Urothelium cell line (cell line): ENCODE measurements at regions not wholly inside any gene's neighbourhood (a gene's known extent, or its start where the extent isn't known, plus 50 kb on each side); places are given as distances from the start of the nearest gene placed in this dataset.

Source experiments
- DNase-seq: peaks from one replicate; pipeline ENCODE4 v3.0.0; 2011; ENCODE audit warnings: low spot score, mixed read lengths
- FAIRE-seq: peaks from 2 replicates; lab custom pipeline; 2011; peaks lifted over from hg19 to GRCh38; lab: Jason Lieb, UNC

DNA sequence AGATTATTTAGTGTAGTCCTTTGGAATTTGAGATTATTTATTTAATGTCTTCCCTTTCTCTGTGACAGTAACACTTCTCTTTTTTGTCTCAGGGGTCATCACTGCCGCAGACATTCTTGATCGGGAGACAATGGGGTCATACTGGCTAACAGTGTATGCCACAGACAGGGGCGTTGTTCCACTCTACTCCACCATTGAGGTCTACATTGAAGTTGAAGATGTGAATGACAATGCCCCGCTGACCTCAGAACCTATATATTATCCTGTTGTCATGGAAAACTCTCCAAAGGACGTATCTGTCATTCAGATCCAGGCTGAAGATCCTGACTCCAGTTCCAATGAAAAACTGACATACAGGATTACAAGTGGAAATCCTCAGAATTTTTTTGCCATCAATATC is 299.9 kb downstream of the FAT3 start:
- FAIRE-seq = no peak
- DNase-seq = no peak

GRCh38 chr11:92527467-92527866 is 302.8 kb downstream of the FAT3 start:
- FAIRE-seq (no peak), DNase-seq (no peak)

DNA sequence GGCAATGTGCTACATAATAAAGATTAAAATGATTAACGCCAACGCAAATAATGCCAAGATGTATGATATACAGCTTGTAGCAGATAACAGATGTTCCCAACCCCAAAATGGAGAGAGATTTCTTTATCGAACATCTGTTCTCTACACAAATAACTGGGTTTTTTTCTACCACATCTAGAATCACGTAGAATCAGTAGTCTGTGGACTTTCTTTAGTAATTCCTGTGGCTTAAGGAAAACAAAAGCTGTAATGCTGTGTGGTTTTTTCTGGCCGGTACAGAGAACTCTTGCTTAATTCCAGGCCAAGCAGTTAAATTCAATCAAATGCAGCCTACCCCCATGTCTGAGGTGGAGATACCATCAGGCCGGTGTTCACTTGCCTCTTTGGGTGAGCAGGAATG is 303.4 kb downstream of the FAT3 start:
- FAIRE-seq = no peak
- peak; percentile 19 for DNase-seq

DNA sequence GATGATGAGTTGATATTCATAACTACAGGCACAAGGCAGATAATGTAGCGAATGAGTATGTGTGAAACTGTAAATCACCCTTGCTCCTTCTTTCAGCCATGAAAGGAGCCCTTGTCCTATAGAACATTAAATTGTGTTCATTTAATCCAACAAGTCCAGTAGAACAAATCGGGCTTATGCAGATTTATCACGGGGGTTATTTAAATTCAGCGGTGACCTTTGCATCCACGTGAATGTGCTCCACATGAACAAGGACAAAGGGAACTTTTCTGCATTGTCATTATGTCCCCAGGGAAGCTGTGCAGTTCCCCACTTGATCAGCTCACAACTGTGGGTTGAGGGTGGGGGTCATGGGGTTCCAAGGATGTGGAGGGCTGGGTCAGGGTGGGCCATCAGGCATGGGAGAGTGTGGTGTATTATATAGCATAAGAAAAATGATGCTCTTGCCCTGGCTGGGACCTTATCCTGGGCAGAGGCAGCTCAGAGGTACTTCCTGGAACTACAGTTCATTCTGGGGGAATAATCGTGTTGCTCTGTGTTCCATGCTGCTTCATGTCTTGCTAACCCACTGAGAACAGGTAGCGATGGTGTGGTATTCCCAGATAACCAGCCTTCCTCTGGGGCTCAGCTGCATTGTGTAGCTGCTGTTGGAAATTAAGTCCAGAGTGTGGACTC is 306.6 kb downstream of the FAT3 start:
- no peak for FAIRE-seq
- DNase-seq = no peak

GRCh38 chr11:92533657-92534335 is 309.2 kb downstream of the FAT3 start:
- FAIRE-seq = no peak
- no peak for DNase-seq

GRCh38 chr11:92536883-92537282 is 312.3 kb downstream of the FAT3 start:
- FAIRE-seq (no peak), DNase-seq (no peak)

DNA sequence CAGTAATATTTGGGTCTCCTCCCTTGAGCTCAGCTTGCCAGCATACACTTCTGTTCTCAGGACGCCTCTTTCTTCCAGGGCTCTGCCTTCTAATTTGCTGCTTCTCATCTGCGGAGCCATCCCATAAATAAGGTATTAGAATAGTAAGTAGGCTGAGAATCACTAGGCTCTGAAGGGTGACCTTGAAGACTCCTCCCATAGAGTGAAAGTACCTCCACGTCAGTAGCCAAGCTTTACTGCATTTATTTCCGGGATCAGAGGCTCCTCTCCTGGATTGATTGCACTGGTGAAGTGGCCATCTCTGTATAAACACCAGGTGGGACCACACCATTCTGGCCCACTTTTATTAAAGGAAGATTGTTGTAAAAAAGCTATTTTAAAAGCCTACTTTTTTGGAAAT is 315.5 kb downstream of the FAT3 start:
- no peak for FAIRE-seq

GRCh38 chr11:92545906-92546471 is 321.4 kb downstream of the FAT3 start:
- no peak for FAIRE-seq
- DNase-seq = no peak

More for the DNA sequence above, 315.5 kb downstream of the FAT3 start:
- no peak for DNase-seq

DNA sequence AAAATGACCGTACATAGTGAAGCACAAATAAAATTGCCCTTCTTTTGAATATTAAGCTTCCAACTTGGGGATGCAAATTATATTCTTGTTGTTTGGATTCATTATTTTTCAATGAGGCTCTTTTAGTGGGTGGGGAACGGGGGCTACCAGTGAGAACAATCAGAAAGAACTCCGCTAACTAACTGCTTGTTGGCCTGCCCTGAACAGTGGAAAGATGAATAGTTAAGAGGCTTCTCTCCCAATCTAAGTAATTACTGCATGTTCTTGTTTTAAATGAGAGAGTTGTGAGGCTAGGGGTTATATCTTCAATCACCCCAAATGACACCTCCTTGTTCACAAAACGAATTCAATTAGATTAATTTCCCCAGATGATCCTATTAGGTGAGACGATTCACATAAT is 322.0 kb downstream of the FAT3 start:
- DNase-seq (no peak), FAIRE-seq (no peak)

- no peak for FAIRE-seq
- no peak for DNase-seq
Measured at GRCh38 chr11:92550411-92550810, 325.8 kb downstream of the FAT3 start.

DNA sequence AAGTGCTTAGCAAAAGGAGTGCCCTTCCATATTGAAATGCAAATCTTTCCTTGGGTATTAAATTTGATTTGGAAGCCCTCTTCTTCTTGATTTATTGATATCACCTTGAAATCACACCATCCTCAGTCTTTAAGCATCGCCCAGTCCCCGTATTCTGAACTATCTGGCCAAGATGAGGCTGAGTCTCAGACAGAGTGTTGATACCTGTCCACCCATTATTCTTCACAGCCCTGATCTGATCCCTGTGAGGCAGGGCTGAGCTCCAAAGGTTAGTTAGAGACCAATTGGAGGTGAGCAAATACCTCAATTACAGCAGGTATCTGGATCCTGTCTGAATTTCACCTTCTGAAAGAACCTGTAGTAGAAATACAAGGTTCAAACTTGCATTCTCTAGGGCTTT is 326.3 kb downstream of the FAT3 start:
- DNase-seq (no peak), FAIRE-seq (no peak)

- DNase-seq (no peak), FAIRE-seq (no peak)
Measured at GRCh38 chr11:92552942-92553341, 328.3 kb downstream of the FAT3 start.

DNA sequence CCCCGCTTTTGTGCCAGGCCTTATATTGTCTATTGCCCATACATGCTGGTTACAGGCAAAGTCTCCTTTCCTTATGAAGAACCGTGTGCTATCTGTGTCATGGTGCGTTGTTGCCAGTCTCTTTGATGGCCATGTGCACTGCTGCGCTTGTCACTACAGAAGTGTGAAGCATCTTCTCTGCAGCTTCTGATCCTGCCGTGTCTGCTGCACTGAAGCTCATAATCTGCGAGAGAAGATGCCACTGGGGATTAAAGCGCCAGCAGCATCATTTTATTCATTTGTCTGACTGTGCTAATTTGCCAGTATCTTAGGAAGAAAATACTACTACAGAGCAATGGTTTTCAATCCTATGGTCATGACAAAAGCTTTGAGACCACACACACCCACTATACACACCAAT is 330.1 kb downstream of the FAT3 start:
- no peak for FAIRE-seq
- no peak for DNase-seq

DNA sequence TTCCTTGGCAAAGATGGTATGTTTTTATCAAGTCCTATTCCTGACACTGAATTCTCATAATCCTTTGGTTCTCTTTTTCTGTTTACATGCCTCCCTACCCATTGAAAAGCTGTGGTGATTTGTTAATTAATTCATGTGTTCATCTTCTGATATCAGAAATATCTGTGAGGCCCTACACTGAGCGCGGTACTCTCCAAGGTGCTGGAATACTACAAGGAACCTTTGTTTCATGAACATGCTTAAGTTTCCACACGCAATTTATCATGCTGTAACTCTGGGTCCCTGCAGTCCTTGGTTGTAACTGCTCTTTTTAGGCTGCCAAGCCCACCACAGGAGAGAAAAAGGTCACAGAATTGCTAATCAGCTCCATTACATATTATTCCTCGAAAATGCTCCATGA is 331.8 kb downstream of the FAT3 start:
- FAIRE-seq = no peak
- peak; percentile 21 for DNase-seq

DNA sequence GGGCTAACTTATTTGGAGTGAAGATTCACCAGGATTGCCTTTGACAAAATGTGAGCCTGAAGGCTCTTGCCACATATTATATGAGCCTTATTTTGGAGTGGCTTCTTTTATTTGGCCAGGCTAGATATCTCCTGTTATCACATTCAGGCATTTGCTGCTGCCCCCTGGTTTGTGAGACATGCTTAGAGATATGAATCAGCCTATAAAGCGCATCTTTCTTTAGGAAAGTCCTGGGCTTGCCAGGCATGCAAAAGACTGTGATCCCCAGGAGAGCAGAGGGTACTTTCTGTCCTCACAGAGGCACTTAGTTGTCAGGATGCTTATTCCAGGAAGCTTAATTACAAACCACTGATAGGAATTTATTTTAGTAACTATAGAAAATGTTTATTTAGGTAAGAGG is 333.3 kb downstream of the FAT3 start:
- no peak for DNase-seq
- no peak for FAIRE-seq

DNA sequence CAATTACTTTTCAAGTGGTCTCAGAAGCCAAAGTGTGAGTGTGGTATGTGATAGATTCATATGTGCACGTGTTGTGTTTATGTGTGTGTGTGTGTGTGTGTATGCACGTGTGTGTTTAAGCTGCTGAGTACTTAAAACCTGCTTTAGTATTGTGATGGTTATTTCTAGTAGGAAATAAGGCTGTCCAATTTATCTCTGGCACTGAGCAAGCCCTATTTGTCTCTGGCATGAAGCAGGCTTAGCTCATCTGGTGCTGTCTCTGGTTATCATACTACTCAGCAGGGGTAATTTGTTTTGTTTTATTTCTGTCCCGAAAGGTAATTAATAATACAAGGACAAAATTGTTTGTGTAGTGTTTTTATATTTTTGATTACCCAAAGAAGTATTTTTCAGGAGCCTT is 333.7 kb downstream of the FAT3 start:
- no peak for DNase-seq
- no peak for FAIRE-seq

- no peak for FAIRE-seq
- DNase-seq = no peak
Measured at GRCh38 chr11:92569726-92570125, 345.1 kb downstream of the FAT3 start.

- DNase-seq = no peak
- FAIRE-seq = no peak
Measured at GRCh38 chr11:92572559-92572958, 347.9 kb downstream of the FAT3 start.

- DNase-seq = no peak
- no peak for FAIRE-seq
Measured at GRCh38 chr11:92576315-92576714, 351.7 kb downstream of the FAT3 start.

DNA sequence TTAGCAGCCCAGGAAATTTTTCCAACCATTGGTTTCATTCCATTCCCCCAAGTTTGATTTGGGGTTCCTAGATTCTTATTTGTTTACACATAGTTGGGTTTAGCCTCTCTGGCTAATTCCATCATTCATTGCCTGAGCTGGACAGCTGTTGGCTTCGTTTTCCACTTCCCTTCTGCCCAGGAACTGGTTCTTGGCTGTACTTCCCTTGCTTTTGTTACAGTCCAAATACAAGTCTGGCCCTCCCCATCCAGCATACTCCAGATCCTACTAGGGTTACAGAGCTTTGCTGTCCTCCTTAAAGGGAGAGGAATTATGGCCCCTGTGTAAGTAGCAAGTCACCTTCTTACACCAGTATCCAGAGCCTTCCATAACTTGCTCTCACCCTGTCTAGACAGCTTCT is 356.3 kb downstream of the FAT3 start:
- DNase-seq (no peak), FAIRE-seq (no peak)

DNA sequence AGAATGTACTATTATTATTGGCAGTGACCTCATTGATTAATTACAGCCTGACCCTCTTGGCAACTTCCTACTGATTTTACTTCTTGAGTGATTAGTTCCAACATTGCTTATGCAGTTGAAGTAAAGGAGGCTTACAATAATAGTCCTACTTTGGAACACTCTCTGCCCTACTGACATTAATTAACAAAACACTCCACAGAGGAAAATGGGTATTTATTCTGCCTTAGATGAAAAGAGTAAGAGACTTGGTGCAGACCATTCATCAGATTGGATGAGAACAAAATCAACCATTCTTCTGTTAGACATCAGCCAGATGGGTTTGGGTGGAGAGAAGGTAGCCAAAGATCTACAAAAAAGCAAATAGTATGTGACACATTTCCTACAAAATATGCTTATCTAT is 363.8 kb downstream of the FAT3 start:
- no peak for DNase-seq
- no peak for FAIRE-seq

DNA sequence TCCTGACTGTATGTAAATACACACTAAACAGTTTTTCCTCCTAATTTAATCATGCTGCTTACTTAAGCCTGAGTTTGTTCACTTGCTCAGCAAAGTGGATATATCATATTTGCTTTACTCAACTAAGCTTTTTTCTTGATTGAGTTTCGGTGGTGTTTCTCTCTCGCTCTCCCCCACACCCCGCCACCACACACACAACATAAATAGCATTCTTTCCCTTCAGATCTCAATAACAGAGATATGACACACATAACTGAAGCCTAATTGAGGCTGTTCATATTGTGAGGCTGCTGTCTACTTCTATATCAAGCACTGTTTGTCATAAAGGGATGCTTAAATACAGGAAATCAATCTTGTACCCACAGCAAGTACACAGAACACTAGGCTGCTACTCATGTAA is 364.9 kb downstream of the FAT3 start:
- FAIRE-seq = no peak

More for the DNA sequence above, 364.9 kb downstream of the FAT3 start:
- no peak for DNase-seq
